Left lobe of liver (tissue), 2 donors: ENCODE measurements at regions not wholly inside any gene's neighbourhood (a gene's known extent, or its start where the extent isn't known, plus 50 kb on each side); places are given as distances from the start of the nearest gene placed in this dataset.

Source experiments
- ATAC-seq: fragments of 200-7000 bp; cut with Tn5 transposase; one replicate; pipeline ENCODE4 v1.9.1; 2020; ENCODE audit warnings: mild to moderate bottlenecking, moderate library complexity
- DNase-seq: peaks from one replicate; pipeline ENCODE4 v3.0.0-alpha.2; 2020; ENCODE audit warnings: low spot score
- donor health status: DM: no; HTN: no; CAD: no; lungs with moderate emphysema.
- donor health status: DM: no; HTN: yes; CAD: no.

GRCh38 chr12:127194176-127194575 lies 1072.8 kb upstream of the TMEM132C start:
- no peak for ATAC-seq
- DNase-seq: no peak

- no peak for DNase-seq
- ATAC-seq: no peak
These were observed 1061.0 kb upstream of the TMEM132C start for GRCh38 chr12:127205781-127206555.

- ATAC-seq (no peak), DNase-seq (no peak)
These were observed 1057.7 kb upstream of the TMEM132C start for GRCh38 chr12:127209318-127209717.

- ATAC-seq: no peak
- no peak for DNase-seq
These were observed 1052.8 kb upstream of the TMEM132C start for GRCh38 chr12:127214186-127214585.

- ATAC-seq: no peak
- DNase-seq: no peak
These were observed 1044.0 kb upstream of the TMEM132C start for GRCh38 chr12:127223011-127223410.

- DNase-seq (no peak), ATAC-seq (no peak)
These were observed 1043.2 kb upstream of the TMEM132C start for GRCh38 chr12:127223731-127224130.

GRCh38 chr12:127230843-127231260 lies 1036.1 kb upstream of the TMEM132C start:
- DNase-seq: no peak
- ATAC-seq: no peak

- ATAC-seq: no peak
These were observed 1035.6 kb upstream of the TMEM132C start for GRCh38 chr12:127231371-127231770.

GRCh38 chr12:127233016-127233415 lies 1034.0 kb upstream of the TMEM132C start:
- ATAC-seq (no peak), DNase-seq (no peak)

More at GRCh38 chr12:127231371-127231770, 1035.6 kb upstream of the TMEM132C start:
- DNase-seq: no peak

- no peak for DNase-seq
These were observed 1031.2 kb upstream of the TMEM132C start for GRCh38 chr12:127235761-127236160.

GRCh38 chr12:127236491-127236890 lies 1030.5 kb upstream of the TMEM132C start:
- no peak for ATAC-seq

More at GRCh38 chr12:127235761-127236160, 1031.2 kb upstream of the TMEM132C start:
- no peak for ATAC-seq

GRCh38 chr12:127237151-127237550 lies 1029.8 kb upstream of the TMEM132C start:
- ATAC-seq (no peak), DNase-seq (no peak)

More at GRCh38 chr12:127236491-127236890, 1030.5 kb upstream of the TMEM132C start:
- no peak for DNase-seq

GRCh38 chr12:127238107-127238506 lies 1028.9 kb upstream of the TMEM132C start:
- ATAC-seq: no peak

GRCh38 chr12:127239781-127240180 lies 1027.2 kb upstream of the TMEM132C start:
- DNase-seq (no peak), ATAC-seq (no peak)

More at GRCh38 chr12:127238107-127238506, 1028.9 kb upstream of the TMEM132C start:
- DNase-seq: no peak

- ATAC-seq: peak; percentile 66
These were observed 1026.6 kb upstream of the TMEM132C start for GRCh38 chr12:127240249-127240929.

GRCh38 chr12:127241072-127241817 lies 1025.7 kb upstream of the TMEM132C start:
- DNase-seq (peak; percentile 48), ATAC-seq (peak; percentile 65)

More at GRCh38 chr12:127240249-127240929, 1026.6 kb upstream of the TMEM132C start:
- no peak for DNase-seq

- DNase-seq (no peak), ATAC-seq (peak; percentile 14)
These were observed 1022.0 kb upstream of the TMEM132C start for GRCh38 chr12:127245009-127245408.

GRCh38 chr12:127245437-127245836 lies 1021.5 kb upstream of the TMEM132C start:
- DNase-seq (no peak), ATAC-seq (peak; percentile 28)

GRCh38 chr12:127247937-127248336 lies 1019.0 kb upstream of the TMEM132C start:
- no peak for DNase-seq
- ATAC-seq: no peak

- no peak for ATAC-seq
These were observed 1017.5 kb upstream of the TMEM132C start for GRCh38 chr12:127249428-127249827.

GRCh38 chr12:127253797-127254327 lies 1013.1 kb upstream of the TMEM132C start:
- ATAC-seq (no peak), DNase-seq (no peak)

More at GRCh38 chr12:127249428-127249827, 1017.5 kb upstream of the TMEM132C start:
- no peak for DNase-seq
